WTC11 (cell line): ENCODE measurements at regions not wholly inside any gene's neighbourhood (a gene's known extent, or its start where the extent isn't known, plus 50 kb on each side); places are given as distances from the start of the nearest gene placed in this dataset.

Experiments
- ATAC-seq: fragments of 200-7000 bp; cut with Tn5 transposase; 2 replicates; pipeline ENCODE4 v1.10.0; 2021; ENCODE audit warnings: mild to moderate bottlenecking, moderate library complexity
- CTCF ChIA-PET: fragments of 300-600 bp; sonication (Branson Sonifier 250); formaldehyde crosslinking; loops from one replicate; lab custom pipeline; 2021; ENCODE audit warnings: antibody characterized with exemption; lab: Charles Lee
- POLR2A ChIA-PET: fragments of 350-600 bp; sonication (Branson Sonifier 250); formaldehyde crosslinking; loops from one replicate; lab custom pipeline; 2021; ENCODE audit warnings: antibody characterized with exemption; lab: Charles Lee
- DNase-seq: peaks from one replicate; pipeline ENCODE4 v3.0.0; 2021; ENCODE audit warnings: low spot score
- H3K27ac Mint-ChIP-seq: 2 replicates; pipeline ENCODE4 v1.8.0; 2021; ENCODE audit warnings: mixed read lengths
- H3K27me3 Mint-ChIP-seq: 2 replicates; pipeline ENCODE4 v1.8.0; 2021; ENCODE audit warnings: low read depth, mild to moderate bottlenecking, moderate library complexity, mixed read lengths
- H3K36me3 Mint-ChIP-seq: 2 replicates; pipeline ENCODE4 v1.8.0; 2021; ENCODE audit warnings: mixed read lengths
- H3K4me1 Mint-ChIP-seq: 2 replicates; pipeline ENCODE4 v1.8.0; 2022; ENCODE audit warnings: mixed read lengths
- H3K4me3 Mint-ChIP-seq: 2 replicates; pipeline ENCODE4 v1.8.0; 2021; ENCODE audit warnings: mild to moderate bottlenecking, moderate library complexity, mixed read lengths
- H3K9me3 Mint-ChIP-seq: 2 replicates; pipeline ENCODE4 v1.8.0; 2021; ENCODE audit warnings: mixed read lengths
- CDX4 ChIP-seq: fragments of 250-450 bp; sonication (Bioruptor Pico); IDR thresholded peaks from 2 replicates; pipeline ENCODE4 v1.9.0; 2021; ENCODE audit warnings: moderate library complexity, mild to moderate bottlenecking, inconsistent platforms, borderline replicate concordance
- CREB1 ChIP-seq: sonication (generic); formaldehyde crosslinking; IDR thresholded peaks from 2 replicates; pipeline ENCODE4 v1.8.0; 2023; ENCODE audit warnings: mild to moderate bottlenecking, missing genetic modification reagents
- CTCF ChIP-seq: fragments of 200-600 bp; IDR thresholded peaks from 2 replicates; pipeline ENCODE4 v1.8.0; 2022; ENCODE audit warnings: antibody characterized with exemption
- E2F1 ChIP-seq: sonication (generic); formaldehyde crosslinking; IDR thresholded peaks from 2 replicates; pipeline ENCODE4 v1.8.0; 2022; ENCODE audit warnings: mild to moderate bottlenecking, missing genetic modification reagents
- ERG ChIP-seq: fragments of 250-450 bp; sonication (Bioruptor Pico); IDR thresholded peaks from 2 replicates; pipeline ENCODE4 v1.8.0; 2021; ENCODE audit warnings: mild to moderate bottlenecking
- ETV6 ChIP-seq: sonication (generic); formaldehyde crosslinking; IDR thresholded peaks from 2 replicates; pipeline ENCODE4 v1.8.1; 2022; ENCODE audit warnings: mild to moderate bottlenecking, missing genetic modification reagents
- FOXK1 ChIP-seq: sonication (generic); formaldehyde crosslinking; IDR thresholded peaks from 2 replicates; pipeline ENCODE4 v1.8.0; 2022; ENCODE audit warnings: mild to moderate bottlenecking, moderate library complexity, missing genetic modification reagents
- FOXP4 ChIP-seq: sonication (generic); formaldehyde crosslinking; IDR thresholded peaks from 2 replicates; pipeline ENCODE4 v1.8.0; 2022; ENCODE audit warnings: mild to moderate bottlenecking, missing genetic modification reagents
- HMGXB4 ChIP-seq: sonication (generic); formaldehyde crosslinking; IDR thresholded peaks from 2 replicates; pipeline ENCODE4 v1.8.1; 2023; ENCODE audit warnings: mild to moderate bottlenecking, moderate library complexity, missing genetic modification reagents
- IRF1 ChIP-seq: sonication (generic); formaldehyde crosslinking; IDR thresholded peaks from 2 replicates; pipeline ENCODE4 v1.8.0; 2023; ENCODE audit warnings: missing genetic modification reagents
- JAZF1 ChIP-seq: fragments of 250-450 bp; sonication (Bioruptor Pico); IDR thresholded peaks from 2 replicates; pipeline ENCODE4 v1.9.0; 2021; ENCODE audit warnings: moderate library complexity, mild to moderate bottlenecking, inconsistent platforms
- JUN ChIP-seq: sonication (generic); formaldehyde crosslinking; IDR thresholded peaks from 2 replicates; pipeline ENCODE4 v1.8.0; 2023; ENCODE audit warnings: mild to moderate bottlenecking, missing genetic modification reagents
- MAX ChIP-seq: sonication (generic); formaldehyde crosslinking; IDR thresholded peaks from 2 replicates; pipeline ENCODE4 v1.8.0; 2022; ENCODE audit warnings: mild to moderate bottlenecking, missing genetic modification reagents
- NFATC4 ChIP-seq: fragments of 250-450 bp; sonication (Bioruptor Pico); IDR thresholded peaks from 2 replicates; pipeline ENCODE4 v1.9.0; 2021; ENCODE audit warnings: mild to moderate bottlenecking
- NR2C2 ChIP-seq: sonication (generic); formaldehyde crosslinking; IDR thresholded peaks from 2 replicates; pipeline ENCODE4 v1.8.0; 2022; ENCODE audit warnings: mild to moderate bottlenecking, missing genetic modification reagents
- USF1 ChIP-seq: sonication (generic); formaldehyde crosslinking; IDR thresholded peaks from 2 replicates; pipeline ENCODE4 v1.8.0; 2022; ENCODE audit warnings: mild to moderate bottlenecking, missing genetic modification reagents
- USF2 ChIP-seq: sonication (generic); formaldehyde crosslinking; IDR thresholded peaks from 2 replicates; pipeline ENCODE4 v1.8.1; 2023; ENCODE audit warnings: mild to moderate bottlenecking, missing genetic modification reagents, moderate library complexity
- ZBTB21 ChIP-seq: sonication (generic); formaldehyde crosslinking; IDR thresholded peaks from 2 replicates; pipeline ENCODE4 v1.8.1; 2023; ENCODE audit warnings: mild to moderate bottlenecking, missing genetic modification reagents, borderline replicate concordance
- ZBTB43 ChIP-seq: sonication (generic); formaldehyde crosslinking; IDR thresholded peaks from 2 replicates; pipeline ENCODE4 v1.8.1; 2023; ENCODE audit warnings: mild to moderate bottlenecking, missing genetic modification reagents
- ZNF263 ChIP-seq: sonication (generic); formaldehyde crosslinking; IDR thresholded peaks from 2 replicates; pipeline ENCODE4 v1.8.1; 2022; ENCODE audit warnings: low read depth, mild to moderate bottlenecking, moderate library complexity, missing genetic modification reagents
- ZNF423 ChIP-seq: fragments of 250-450 bp; sonication (Bioruptor Pico); IDR thresholded peaks from 2 replicates; pipeline ENCODE4 v2.1.2; 2022; ENCODE audit warnings: mild to moderate bottlenecking, moderate library complexity
- ZNF671 ChIP-seq: fragments of 250-450 bp; sonication (Bioruptor Pico); IDR thresholded peaks from 2 replicates; pipeline ENCODE4 v1.8.0; 2021; ENCODE audit warnings: mild to moderate bottlenecking

GRCh38 chr6:71211799-71212198 is 76.8 kb upstream of the OGFRL1 start (continued):
- TF ChIP-seq JAZF1 (no peak), ZNF263 (CRISPR knock-in tag) (no peak), NFATC4 (CRISPR knock-in tag) (no peak)
- TF ChIP-seq, all 79 proteins: peak for 0

GRCh38 chr6:71220466-71220865 is 68.1 kb upstream of the OGFRL1 start:
- ChIA-PET CTCF (no interaction called here), POLR2A (no interaction called here)
- H3K9me3 Mint-ChIP-seq, result no peaks in the 10 kb centered on the region
- H3K27me3 Mint-ChIP-seq, result no peaks in the 10 kb centered on the region
- H3K4me1 Mint-ChIP-seq, result no peaks in the 10 kb centered on the region
- H3K4me3 Mint-ChIP-seq, result no peak overlapping the region
- no peaks in the 10 kb centered on the region for H3K36me3 Mint-ChIP-seq
- ATAC-seq (no peak), DNase-seq (no peak)
- no peak overlapping the region for H3K27ac Mint-ChIP-seq
- no peak for TF ChIP-seq ERG (CRISPR knock-in tag)
- TF ChIP-seq USF1 (CRISPR knock-in tag), result no peak
- no peak for TF ChIP-seq JUN (CRISPR knock-in tag)
- TF ChIP-seq CREB1 (CRISPR knock-in tag), result no peak
- TF ChIP-seq ZBTB43 (CRISPR knock-in tag), result no peak
- TF ChIP-seq HMGXB4 (CRISPR knock-in tag), result no peak
- no peak for TF ChIP-seq IRF1 (CRISPR knock-in tag)
- TF ChIP-seq USF2 (CRISPR knock-in tag), result no peak
- TF ChIP-seq ZNF671 (CRISPR knock-in tag), result no peak
- TF ChIP-seq JAZF1, result no peak
- no peak for TF ChIP-seq CDX4
- TF ChIP-seq ZNF423, result no peak
- TF ChIP-seq ETV6, result no peak
- TF ChIP-seq E2F1 (CRISPR knock-in tag), result no peak
- TF ChIP-seq NR2C2, result no peak
- TF ChIP-seq MAX (CRISPR knock-in tag), result no peak
- TF ChIP-seq ZBTB21 (CRISPR knock-in tag), result no peak
- no peak for TF ChIP-seq FOXP4 (CRISPR knock-in tag)
- no peak for TF ChIP-seq CTCF
- TF ChIP-seq FOXK1 (CRISPR knock-in tag), result no peak
